K562 (cell line): ENCODE measurements at regions not wholly inside any gene's neighbourhood (a gene's known extent, or its start where the extent isn't known, plus 50 kb on each side); places are given as distances from the start of the nearest gene placed in this dataset.

Source experiments
- HCFC1 ChIP-seq: IDR thresholded peaks from 2 replicates; pipeline ENCODE4 v1.6.1; 2012; ENCODE audit warnings: low read depth, low read length, improper control_type of control experiment
- POLR2A ChIP-seq: fragments of 450-650 bp; conservative IDR thresholded peaks from 2 replicates; pipeline ENCODE4 v1.6.1; 2016
- RAD21 ChIP-seq, 2 experiments: fragments of 250-450 bp in 1 of 2; fragments of 450-650 bp in 1 of 2; sonication (Bioruptor Pico) in 1 of 2; formaldehyde crosslinking in 1 of 2; IDR thresholded peaks in 1 of 2; conservative IDR thresholded peaks in 1 of 2; 2 replicates each; pipeline versions ENCODE4 v1.4.0 to v1.8.0; 2020 to 2022; ENCODE audit warnings: mild to moderate bottlenecking in 2 of 2, moderate library complexity in 1 of 2
- SAP30 ChIP-seq: fragments of 200-600 bp; sonication (generic); IDR thresholded peaks from 2 replicates; pipeline ENCODE4 v1.6.1; 2012; ENCODE audit warnings: borderline replicate concordance, low read depth, mild to moderate bottlenecking, moderate library complexity, low read length, control low read depth, inconsistent platforms; ENCODE audit not compliant: insufficient read depth, poor library complexity, severe bottlenecking
- SLC30A9 ChIP-seq: fragments of 250-450 bp; sonication (Bioruptor Pico); IDR thresholded peaks from 2 replicates; pipeline ENCODE4 v1.8.0; 2022; ENCODE audit warnings: mild to moderate bottlenecking, moderate library complexity

DNA sequence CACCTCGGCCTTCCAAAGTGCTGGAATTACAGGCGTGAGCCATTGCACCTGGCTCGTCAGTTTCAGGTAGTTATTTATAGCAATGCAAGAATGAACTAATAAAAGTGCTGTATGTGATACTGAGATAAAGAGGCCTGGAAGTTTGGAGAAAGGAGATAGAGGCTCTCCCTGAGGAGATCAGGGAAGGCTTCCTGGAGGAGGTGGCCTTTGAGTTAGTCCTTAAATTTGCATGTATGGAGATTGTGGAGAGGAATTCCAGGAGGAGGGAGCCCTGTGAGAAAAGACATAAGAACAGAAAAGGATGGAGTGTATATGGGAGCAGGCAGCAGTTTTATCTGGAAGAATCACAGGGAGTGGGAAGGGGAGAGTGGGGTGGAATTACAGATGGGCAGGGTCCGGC lies 276.6 kb upstream of the EEF2KMT start:
- TF ChIP-seq HCFC1: no peak
- no peak for TF ChIP-seq SAP30
- no peak for TF ChIP-seq POLR2A
- no peak for TF ChIP-seq SLC30A9 (CRISPR knock-in tag)
- TF ChIP-seq RAD21 (CRISPR knock-in tag; conservative IDR thresholded peaks at IDR 0.05 in 1 of 2, IDR thresholded peaks at IDR 0.05 in 1 of 2): no peak
